Activated CD8-positive, alpha-beta T cell treated with anti-CD3 and anti-CD28 coated beads for 36 hours (primary cell): ENCODE measurements at regions not wholly inside any gene's neighbourhood (a gene's known extent, or its start where the extent isn't known, plus 50 kb on each side); places are given as distances from the start of the nearest gene placed in this dataset.

Source experiments
- ATAC-seq: fragments of 200-7000 bp; cut with Tn5 transposase; one replicate; pipeline ENCODE4 v1.10.0; 2021; ENCODE audit warnings: mild to moderate bottlenecking, moderate library complexity
- CTCF ChIA-PET: fragments of 350-600 bp; sonication (Branson Sonifier 250); formaldehyde crosslinking; loops from one replicate; lab custom pipeline; 2021; ENCODE audit warnings: antibody characterized with exemption; lab: Charles Lee
- POLR2A ChIA-PET: fragments of 350-600 bp; sonication (Branson Sonifier 250); formaldehyde crosslinking; loops from one replicate; lab custom pipeline; 2021; ENCODE audit warnings: antibody characterized with exemption; lab: Charles Lee
- DNase-seq: peaks from one replicate; pipeline ENCODE4 v3.0.0-alpha.2; 2020
- H3K27ac Mint-ChIP-seq: one replicate; pipeline ENCODE4 v1.8.0; 2021; ENCODE audit warnings: mild to moderate bottlenecking, mixed read lengths
- H3K27me3 Mint-ChIP-seq: one replicate; pipeline ENCODE4 v1.8.0; 2021; ENCODE audit warnings: mixed read lengths
- H3K36me3 Mint-ChIP-seq: one replicate; pipeline ENCODE4 v1.8.0; 2021; ENCODE audit warnings: low read depth, mixed read lengths
- H3K4me1 Mint-ChIP-seq: one replicate; pipeline ENCODE4 v1.8.0; 2021; ENCODE audit warnings: low read depth, mixed read lengths
- H3K4me3 Mint-ChIP-seq: one replicate; pipeline ENCODE4 v1.8.0; 2021; ENCODE audit warnings: mild to moderate bottlenecking, moderate library complexity, mixed read lengths
- H3K9me3 Mint-ChIP-seq: one replicate; pipeline ENCODE4 v1.8.0; 2021; ENCODE audit warnings: mixed read lengths
- intact Hi-C: fragments of 100-400 bp; cut with micrococcal nuclease; formaldehyde crosslinking; loops from one replicate; pipeline ENCODE4 v1.10.0; 2022
- TF ChIP-seq, protein P1 (sequence below): fragments of 200-600 bp; IDR thresholded peaks from one replicate; pipeline ENCODE4 v1.8.0; 2022; ENCODE audit warnings: antibody characterized with exemption, mild to moderate bottlenecking

DNA sequence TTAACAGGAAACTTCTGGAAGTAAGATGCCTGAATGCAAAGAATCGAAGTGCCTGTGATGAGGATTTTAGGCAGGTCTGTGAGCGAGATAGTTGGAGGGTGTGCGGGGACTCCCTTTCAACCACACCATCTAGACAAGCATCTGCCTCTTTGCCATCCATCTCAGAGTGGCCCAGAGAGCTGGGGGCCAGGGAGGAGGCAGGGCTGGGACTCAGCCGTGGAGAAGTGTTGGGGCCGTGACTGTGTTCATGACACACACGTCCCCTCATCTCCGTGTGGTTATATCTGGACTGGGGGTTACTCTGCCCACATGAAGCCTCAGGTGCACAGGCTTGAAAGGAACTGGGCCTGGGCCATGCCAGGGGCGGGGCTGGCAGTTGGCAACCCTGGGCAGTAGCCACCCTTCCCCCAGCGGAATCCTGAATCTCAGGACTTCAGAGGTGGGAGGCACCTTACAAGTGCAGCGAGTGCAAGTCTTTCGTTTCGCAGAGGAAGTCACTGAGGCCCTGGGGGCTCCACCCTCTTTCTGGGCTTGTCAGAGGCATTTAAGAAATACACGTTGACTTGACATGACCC, 112.5 kb downstream of the SLC4A3 start:
- intact Hi-C loops, result loop anchor here (10.0 kb wide), 2 partner anchors 255 to 1835 kb away; partner anchors contain the start of gene EPHA4
- DNase-seq, result no peak
- TF ChIP-seq, protein P1, sequence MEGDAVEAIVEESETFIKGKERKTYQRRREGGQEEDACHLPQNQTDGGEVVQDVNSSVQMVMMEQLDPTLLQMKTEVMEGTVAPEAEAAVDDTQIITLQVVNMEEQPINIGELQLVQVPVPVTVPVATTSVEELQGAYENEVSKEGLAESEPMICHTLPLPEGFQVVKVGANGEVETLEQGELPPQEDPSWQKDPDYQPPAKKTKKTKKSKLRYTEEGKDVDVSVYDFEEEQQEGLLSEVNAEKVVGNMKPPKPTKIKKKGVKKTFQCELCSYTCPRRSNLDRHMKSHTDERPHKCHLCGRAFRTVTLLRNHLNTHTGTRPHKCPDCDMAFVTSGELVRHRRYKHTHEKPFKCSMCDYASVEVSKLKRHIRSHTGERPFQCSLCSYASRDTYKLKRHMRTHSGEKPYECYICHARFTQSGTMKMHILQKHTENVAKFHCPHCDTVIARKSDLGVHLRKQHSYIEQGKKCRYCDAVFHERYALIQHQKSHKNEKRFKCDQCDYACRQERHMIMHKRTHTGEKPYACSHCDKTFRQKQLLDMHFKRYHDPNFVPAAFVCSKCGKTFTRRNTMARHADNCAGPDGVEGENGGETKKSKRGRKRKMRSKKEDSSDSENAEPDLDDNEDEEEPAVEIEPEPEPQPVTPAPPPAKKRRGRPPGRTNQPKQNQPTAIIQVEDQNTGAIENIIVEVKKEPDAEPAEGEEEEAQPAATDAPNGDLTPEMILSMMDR, result no peak
- Mint-ChIP-seq H3K36me3 (no peaks in the 10 kb centered on the region), H3K27me3 (peaks cover 11% of the 10 kb centered on the region), H3K9me3 (no peaks in the 10 kb centered on the region), H3K4me1 (no peaks in the 10 kb centered on the region), H3K27ac (no peak overlapping the region), H3K4me3 (no peak overlapping the region)
- ChIA-PET CTCF (no interaction called here), POLR2A (no interaction called here)
- no peak for ATAC-seq

DNA sequence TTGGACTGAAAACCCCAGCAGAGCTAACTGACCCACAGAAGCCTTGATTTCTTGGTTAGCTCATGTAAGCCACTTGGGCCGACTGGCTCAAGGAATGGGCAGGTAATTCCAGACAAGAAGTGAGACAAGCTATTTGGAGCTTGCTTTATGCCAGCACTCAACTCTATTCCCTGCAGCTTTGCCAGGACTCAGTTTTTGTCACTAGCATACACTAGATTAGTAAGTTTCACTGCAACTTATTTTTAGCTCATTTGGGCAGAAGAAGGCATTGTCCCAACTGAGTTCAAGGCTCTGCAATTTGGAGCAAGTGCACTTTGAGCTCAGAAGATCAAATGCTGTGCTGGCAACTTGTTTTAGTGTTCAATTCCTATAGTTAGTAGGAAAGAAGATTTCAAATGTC, 116.1 kb downstream of the SLC4A3 start:
- CTCF ChIA-PET, result interaction anchor here (0.8 kb wide), 1 partner anchor 101 kb away, joined by 3 read pairs; no protein-coding TSS in a partner anchor
- Mint-ChIP-seq H3K4me3 (no peak overlapping the region), H3K4me1 (no peaks in the 10 kb centered on the region), H3K27ac (no peak overlapping the region), H3K9me3 (no peaks in the 10 kb centered on the region), H3K27me3 (peaks cover 2% of the 10 kb centered on the region), H3K36me3 (no peaks in the 10 kb centered on the region)
- ATAC-seq, result no peak
- POLR2A ChIA-PET, result interaction anchor here (1.5 kb wide), 1 partner anchor 36 kb away, joined by 3 read pairs; no protein-coding TSS in a partner anchor
- TF ChIP-seq, protein P1, result no peak
- no peak for DNase-seq
- intact Hi-C loops, result no loop called here

DNA sequence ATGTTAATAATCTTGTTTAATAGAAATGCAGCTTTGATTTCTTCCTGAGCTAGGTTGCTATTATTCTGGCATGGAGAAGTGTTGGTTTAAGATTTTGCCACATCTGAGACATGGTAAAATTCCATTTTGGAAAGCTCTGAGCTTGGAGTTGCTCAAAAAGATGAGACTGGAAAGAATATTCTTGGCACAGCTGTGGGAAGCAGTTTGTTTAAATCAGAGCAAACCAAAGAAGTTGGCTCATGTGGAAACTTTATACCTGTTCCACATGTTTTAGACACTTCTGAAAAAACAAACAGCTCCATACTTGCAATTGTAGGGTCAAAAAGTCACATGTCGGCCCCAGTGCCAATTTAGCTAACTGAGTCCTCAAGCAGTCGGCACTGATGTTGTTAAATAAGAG, 116.6 kb downstream of the SLC4A3 start:
- Mint-ChIP-seq H3K4me1 (no peaks in the 10 kb centered on the region), H3K4me3 (no peak overlapping the region), H3K9me3 (no peaks in the 10 kb centered on the region), H3K36me3 (no peaks in the 10 kb centered on the region), H3K27ac (no peak overlapping the region), H3K27me3 (peaks cover under 1% of the 10 kb centered on the region)
- intact Hi-C loops, result no loop called here
- TF ChIP-seq, protein P1, result no peak
- CTCF ChIA-PET, result no interaction called here
- no peak for ATAC-seq
- DNase-seq, result no peak
- POLR2A ChIA-PET, result interaction anchor here (1.5 kb wide), 1 partner anchor 36 kb away, joined by 3 read pairs; no protein-coding TSS in a partner anchor

DNA sequence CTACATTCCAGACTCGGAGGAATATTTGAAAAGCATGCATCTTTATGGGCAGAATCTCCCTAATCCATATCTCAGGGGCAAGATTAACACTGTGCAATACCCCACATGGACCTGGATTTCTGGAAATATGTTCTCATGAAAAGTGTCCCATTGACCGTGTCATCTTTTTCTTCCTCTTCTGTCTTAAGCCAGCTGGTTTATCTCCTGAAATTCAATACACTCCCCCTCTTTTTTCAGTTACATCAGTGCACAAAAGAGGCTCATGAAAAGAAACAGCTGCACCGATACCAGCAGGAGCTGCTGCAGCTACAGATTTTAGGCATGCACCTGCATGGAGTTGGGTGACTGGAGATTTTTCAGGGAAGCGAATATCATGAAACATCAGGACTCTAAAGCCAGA, 117.2 kb downstream of the SLC4A3 start:
- Mint-ChIP-seq H3K36me3 (no peaks in the 10 kb centered on the region), H3K27me3 (no peaks in the 10 kb centered on the region), H3K4me1 (no peaks in the 10 kb centered on the region), H3K9me3 (no peaks in the 10 kb centered on the region), H3K4me3 (no peak overlapping the region), H3K27ac (no peak overlapping the region)
- ChIA-PET CTCF (no interaction called here), POLR2A (interaction anchor here (1.5 kb wide), 1 partner anchor 37 kb away, joined by 3 read pairs; no protein-coding TSS in a partner anchor)
- TF ChIP-seq, protein P1, result no peak
- intact Hi-C loops, result no loop called here
- DNase-seq (no peak), ATAC-seq (no peak)

DNA sequence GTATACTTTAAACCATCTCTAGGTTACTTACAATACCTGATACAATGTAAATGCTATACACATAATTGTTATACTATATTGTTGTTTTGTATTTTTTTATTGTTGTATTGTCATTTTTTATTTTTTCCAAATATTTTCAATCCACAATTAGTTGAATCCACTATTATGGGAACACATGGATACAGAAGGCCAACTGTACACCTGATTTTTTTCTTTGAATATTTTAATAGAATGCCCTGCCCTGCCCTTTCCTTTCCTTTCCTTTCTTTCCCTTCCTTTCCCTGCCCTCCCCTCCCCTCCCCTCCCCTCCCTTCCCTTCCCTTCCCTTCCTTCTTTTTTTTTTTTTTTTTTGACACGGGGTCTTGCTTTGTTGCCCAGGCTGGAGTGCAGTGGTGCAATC, 120.2 kb downstream of the SLC4A3 start:
- H3K9me3 Mint-ChIP-seq, result peaks cover 3% of the 10 kb centered on the region
- DNase-seq (no peak), ATAC-seq (no peak)
- H3K4me3 Mint-ChIP-seq, result no peak overlapping the region
- H3K4me1 Mint-ChIP-seq, result no peaks in the 10 kb centered on the region
- H3K27me3 Mint-ChIP-seq, result no peaks in the 10 kb centered on the region
- no peak overlapping the region for H3K27ac Mint-ChIP-seq
- POLR2A ChIA-PET, result no interaction called here
- TF ChIP-seq, protein P1, result no peak
- no peaks in the 10 kb centered on the region for H3K36me3 Mint-ChIP-seq
- CTCF ChIA-PET, result no interaction called here
- intact Hi-C loops, result no loop called here
